Fibroblast of peridontal ligament (primary cell): ENCODE measurements at regions not wholly inside any gene's neighbourhood (a gene's known extent, or its start where the extent isn't known, plus 50 kb on each side); places are given as distances from the start of the nearest gene placed in this dataset.

Experiments used
- DNase-seq: peaks from one replicate; pipeline ENCODE4 v3.0.0-alpha.2; 2010; ENCODE audit errors: extremely low read depth

GRCh38 chr4:99712530-99712929 lies 54.9 kb upstream of the C4orf54 start:
- DNase-seq: no peak

GRCh38 chr4:99712099-99712498 lies 54.5 kb upstream of the C4orf54 start:
- DNase-seq: no peak

- DNase-seq: no peak
Measured at GRCh38 chr4:99711657-99712056, 54.0 kb upstream of the C4orf54 start.

GRCh38 chr4:99710681-99711345 lies 53.2 kb upstream of the C4orf54 start:
- no peak for DNase-seq

- no peak for DNase-seq
Measured at GRCh38 chr4:99710020-99710419, 52.4 kb upstream of the C4orf54 start.

GRCh38 chr4:99708551-99708950 lies 50.9 kb upstream of the C4orf54 start:
- DNase-seq: no peak
